ENCODE measurements at regions not wholly inside any gene's neighbourhood (a gene's known extent, or its start where the extent isn't known, plus 50 kb on each side); places are given as distances from the start of the nearest gene placed in this dataset.

- H3K27ac ChIP-seq (ENCODE audit: low read depth, low read length): no peak overlapping the region
- H3K27me3 ChIP-seq (ENCODE audit: insufficient read depth, low read length): no peaks in the 10 kb centered on the region
- H3K36me3 ChIP-seq (ENCODE audit: insufficient read depth, low read length): no peaks in the 10 kb centered on the region
- no peak overlapping the region for H2AFZ ChIP-seq (ENCODE audit: low read length)
- no peak for TF ChIP-seq CTCF (IDR thresholded peaks at IDR 0.05; ENCODE audit: extremely low read depth, low read depth, low read length)
- H3K9me3 ChIP-seq (ENCODE audit: low read depth, low read length): no peaks in the 10 kb centered on the region
- H3K4me1 ChIP-seq (ENCODE audit: insufficient read depth, low read length): no peaks in the 10 kb centered on the region
- no peak for DNase-seq (ENCODE audit: insufficient read length, low spot score, missing footprints)
- no peak overlapping the region for H3K4me2 ChIP-seq (ENCODE audit: insufficient read depth, low read length)
- no peak overlapping the region for H3K4me3 ChIP-seq (ENCODE audit: insufficient read depth, low read length)
- H3K79me2 ChIP-seq (ENCODE audit: insufficient read depth, low read length): no peaks in the 10 kb centered on the region
- no peaks in the 10 kb centered on the region for H4K20me1 ChIP-seq (ENCODE audit: insufficient read depth, low read length)
These were observed 1393.3 kb upstream of the WWC1 start for GRCh38 chr5:166898166-166898565.

- Histone ChIP-seq H3K4me1 (ENCODE audit: insufficient read depth, low read length) (no peaks in the 10 kb centered on the region), H3K79me2 (ENCODE audit: insufficient read depth, low read length) (no peaks in the 10 kb centered on the region), H3K27ac (ENCODE audit: low read depth, low read length) (no peak overlapping the region), H3K36me3 (ENCODE audit: insufficient read depth, low read length) (no peaks in the 10 kb centered on the region), H2AFZ (ENCODE audit: low read length) (no peak overlapping the region), H3K9me3 (ENCODE audit: low read depth, low read length) (no peaks in the 10 kb centered on the region), H4K20me1 (ENCODE audit: insufficient read depth, low read length) (no peaks in the 10 kb centered on the region), H3K27me3 (ENCODE audit: insufficient read depth, low read length) (no peaks in the 10 kb centered on the region), H3K4me2 (ENCODE audit: insufficient read depth, low read length) (no peak overlapping the region), H3K4me3 (ENCODE audit: insufficient read depth, low read length) (no peak overlapping the region)
- DNase-seq (ENCODE audit: insufficient read length, low spot score, missing footprints): no peak
- TF ChIP-seq CTCF (IDR thresholded peaks at IDR 0.05; ENCODE audit: extremely low read depth, low read depth, low read length): no peak
These were observed 1392.1 kb upstream of the WWC1 start for GRCh38 chr5:166899343-166899742.

DNA sequence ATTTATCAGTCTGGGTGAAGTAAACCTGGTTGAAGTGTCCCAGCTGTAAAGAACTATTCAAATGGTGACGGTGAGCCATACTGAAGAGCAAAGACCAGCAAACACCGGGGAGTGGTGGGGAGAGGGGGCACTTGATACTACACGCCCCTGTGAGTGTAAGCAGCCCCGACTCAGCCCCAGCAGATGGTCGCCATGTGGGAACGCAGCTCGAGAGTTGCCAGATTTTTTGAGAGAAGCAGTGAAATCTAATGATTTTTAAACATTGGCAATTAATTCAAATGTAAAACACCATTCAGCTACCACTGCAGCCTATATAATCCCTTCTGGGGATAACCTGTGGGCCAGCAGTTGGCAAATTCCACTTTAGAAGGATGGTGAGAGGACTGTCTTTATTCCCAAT is 1386.9 kb upstream of the WWC1 start:
- H3K36me3 ChIP-seq (ENCODE audit: insufficient read depth, low read length): no peaks in the 10 kb centered on the region
- H3K4me2 ChIP-seq (ENCODE audit: insufficient read depth, low read length): no peak overlapping the region
- H3K27me3 ChIP-seq (ENCODE audit: insufficient read depth, low read length): no peaks in the 10 kb centered on the region
- no peak overlapping the region for H2AFZ ChIP-seq (ENCODE audit: low read length)
- TF ChIP-seq CTCF (IDR thresholded peaks at IDR 0.05; ENCODE audit: extremely low read depth, low read depth, low read length): no peak
- no peak overlapping the region for H3K27ac ChIP-seq (ENCODE audit: low read depth, low read length)
- H3K9me3 ChIP-seq (ENCODE audit: low read depth, low read length): no peaks in the 10 kb centered on the region
- H3K4me1 ChIP-seq (ENCODE audit: insufficient read depth, low read length): no peaks in the 10 kb centered on the region
- DNase-seq (ENCODE audit: insufficient read length, low spot score, missing footprints): no peak
- H3K4me3 ChIP-seq (ENCODE audit: insufficient read depth, low read length): no peak overlapping the region
- H3K79me2 ChIP-seq (ENCODE audit: insufficient read depth, low read length): no peaks in the 10 kb centered on the region
- no peaks in the 10 kb centered on the region for H4K20me1 ChIP-seq (ENCODE audit: insufficient read depth, low read length)

GRCh38 chr5:166906991-166907713 is 1384.3 kb upstream of the WWC1 start:
- no peaks in the 10 kb centered on the region for H4K20me1 ChIP-seq (ENCODE audit: insufficient read depth, low read length)
- no peaks in the 10 kb centered on the region for H3K9me3 ChIP-seq (ENCODE audit: low read depth, low read length)
- no peak for TF ChIP-seq CTCF (IDR thresholded peaks at IDR 0.05; ENCODE audit: extremely low read depth, low read depth, low read length)
- H3K36me3 ChIP-seq (ENCODE audit: insufficient read depth, low read length): no peaks in the 10 kb centered on the region
- H3K27me3 ChIP-seq (ENCODE audit: insufficient read depth, low read length): no peaks in the 10 kb centered on the region
- H3K79me2 ChIP-seq (ENCODE audit: insufficient read depth, low read length): no peaks in the 10 kb centered on the region
- no peaks in the 10 kb centered on the region for H3K4me1 ChIP-seq (ENCODE audit: insufficient read depth, low read length)
- H3K4me2 ChIP-seq (ENCODE audit: insufficient read depth, low read length): no peak overlapping the region
- no peak overlapping the region for H2AFZ ChIP-seq (ENCODE audit: low read length)
- no peak overlapping the region for H3K27ac ChIP-seq (ENCODE audit: low read depth, low read length)
- no peak overlapping the region for H3K4me3 ChIP-seq (ENCODE audit: insufficient read depth, low read length)
- no peak for DNase-seq (ENCODE audit: insufficient read length, low spot score, missing footprints)
